C4-2B (cell line): ENCODE measurements at regions not wholly inside any gene's neighbourhood (a gene's known extent, or its start where the extent isn't known, plus 50 kb on each side); places are given as distances from the start of the nearest gene placed in this dataset.

ENCODE experiments used
- CTCF ChIP-seq: fragments of 450-650 bp; conservative IDR thresholded peaks from 2 replicates; pipeline ENCODE4 v1.5.1; 2017; ENCODE audit warnings: mild to moderate bottlenecking
- ZFX ChIP-seq: fragments of 450-650 bp; IDR thresholded peaks from 2 replicates; pipeline ENCODE4 v1.6.1; 2017

- no peak for TF ChIP-seq CTCF
- TF ChIP-seq ZFX, result no peak
These were observed 1045.7 kb upstream of the CELF4 start for GRCh38 chr18:38611036-38611964.
